ENCODE measurements at regions not wholly inside any gene's neighbourhood (a gene's known extent, or its start where the extent isn't known, plus 50 kb on each side); places are given as distances from the start of the nearest gene placed in this dataset.

DNA sequence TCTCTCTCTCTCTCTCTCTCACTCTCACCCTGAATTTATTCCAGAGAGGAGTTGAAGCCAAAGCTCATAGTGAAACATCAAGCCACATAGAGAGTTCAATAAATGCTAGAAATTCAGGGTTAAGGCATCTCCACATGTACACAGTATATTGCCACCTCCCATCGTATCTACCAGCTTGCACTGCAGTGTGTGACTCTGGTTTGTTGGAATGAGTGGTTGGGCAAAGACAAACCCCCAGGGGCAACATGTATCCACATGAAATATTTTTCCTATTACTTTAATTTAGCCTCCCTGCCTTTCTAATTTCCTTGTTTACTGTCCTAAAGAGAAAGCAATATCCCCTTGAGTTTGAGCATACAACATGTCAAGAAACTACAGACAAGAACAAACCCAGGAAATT, 247.3 kb downstream of the SPATA18 start:
- TF ChIP-seq CTCF (IDR thresholded peaks at IDR 0.05; ENCODE audit: control extremely low read depth in 1 of 3, insufficient read depth in 1 of 3, low read depth in 1 of 3, low read length in 3 of 3) (no peak), JUND (IDR thresholded peaks at IDR 0.05; ENCODE audit: low read length) (no peak), POLR2A (IDR thresholded peaks at IDR 0.05; ENCODE audit: control extremely low read depth in 1 of 2, low read depth in 2 of 2, low read length in 2 of 2) (no peak), RNF2 (IDR thresholded peaks at IDR 0.05; ENCODE audit: borderline replicate concordance, low read depth, low read length, missing control alignments, poor library complexity, severe bottlenecking) (no peak), SP1 (IDR thresholded peaks at IDR 0.05; ENCODE audit: low read depth, low read length) (no peak), EZH2 (IDR thresholded peaks at IDR 0.05; ENCODE audit: low read depth, low read length, severe bottlenecking) (no peak)

Data from H1 (cell line).